GM19467 (cell line): ENCODE measurements at regions not wholly inside any gene's neighbourhood (a gene's known extent, or its start where the extent isn't known, plus 50 kb on each side); places are given as distances from the start of the nearest gene placed in this dataset.

Experiments used
- ATAC-seq: cut with Tn5 transposase; IDR thresholded peaks from one replicate; pipeline ENCODE4 v1.9.1; 2021; ENCODE audit warnings: mild to moderate bottlenecking, moderate library complexity; ENCODE audit not compliant: unreplicated experiment

DNA sequence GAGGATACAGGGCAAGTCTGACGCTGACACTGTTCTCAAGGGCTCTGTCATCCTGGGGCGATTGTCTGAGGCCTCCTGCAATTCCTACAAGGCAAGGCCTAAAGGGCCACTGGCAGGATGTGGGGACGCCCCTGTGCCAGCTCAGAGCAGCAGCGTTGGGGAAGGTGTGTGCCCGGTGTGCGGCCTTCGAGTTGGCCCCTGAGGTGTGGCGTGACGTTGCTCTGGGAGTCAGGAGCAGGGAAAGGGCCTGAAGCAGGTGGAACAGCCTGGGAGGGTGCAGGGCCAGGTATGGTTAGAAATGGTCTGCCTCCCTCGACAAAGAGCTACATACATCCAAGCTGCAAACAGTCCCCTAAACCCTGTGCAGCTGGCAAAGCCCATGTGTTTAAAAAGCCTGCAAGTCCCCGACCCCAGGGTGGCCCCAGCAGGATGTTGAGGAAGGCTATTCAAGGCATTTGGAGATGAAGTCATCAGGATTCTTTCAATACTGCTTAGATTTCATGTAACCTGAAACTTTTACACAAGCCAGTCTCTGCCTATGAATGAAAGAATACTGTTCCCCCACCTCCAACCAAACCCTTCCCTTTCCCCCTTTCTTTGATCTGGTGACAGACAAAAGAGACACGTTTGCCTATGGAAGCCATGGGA, 142.5 kb upstream of the TNS3 start:
- ATAC-seq = no peak

DNA sequence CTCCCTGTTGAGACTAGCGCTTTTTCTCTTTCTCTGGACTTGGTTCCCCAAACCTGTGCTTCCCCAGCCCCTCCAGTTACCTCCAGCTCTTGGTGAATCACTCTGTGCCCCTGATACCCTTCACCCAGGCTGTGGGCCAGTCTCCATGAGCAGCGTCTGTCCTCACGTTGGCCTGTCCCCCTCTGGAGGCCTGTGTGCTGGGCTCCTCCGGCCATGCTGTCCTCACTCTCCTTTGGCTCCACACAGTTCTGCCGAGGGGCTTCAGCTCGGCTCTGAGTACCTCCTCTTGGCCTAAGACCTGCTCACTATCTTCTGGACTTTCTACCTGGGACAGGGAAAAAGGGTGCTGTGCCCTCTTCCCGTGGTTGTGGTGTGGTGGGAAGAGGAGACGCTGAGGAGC, 140.2 kb upstream of the TNS3 start:
- no peak for ATAC-seq

DNA sequence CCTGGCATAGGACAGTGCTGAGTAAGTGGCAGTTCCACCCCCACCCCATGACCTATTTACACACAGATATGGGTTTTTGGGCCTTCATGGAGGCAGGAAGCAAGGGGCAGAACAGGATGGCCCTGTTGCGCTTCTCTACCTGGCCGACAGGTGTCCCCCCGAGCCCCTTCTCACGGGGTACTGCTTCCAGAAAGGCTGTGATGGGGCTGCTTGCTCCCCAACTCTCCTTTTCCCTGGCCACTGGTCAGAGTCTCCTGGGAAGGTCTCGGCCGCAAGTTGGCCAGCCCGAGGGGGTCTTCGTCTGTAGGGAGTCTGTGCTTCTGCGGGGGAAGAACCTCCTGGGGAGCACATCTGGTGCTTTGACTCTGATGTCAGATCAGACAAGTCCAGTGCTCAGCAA, 139.8 kb upstream of the TNS3 start:
- ATAC-seq = no peak

DNA sequence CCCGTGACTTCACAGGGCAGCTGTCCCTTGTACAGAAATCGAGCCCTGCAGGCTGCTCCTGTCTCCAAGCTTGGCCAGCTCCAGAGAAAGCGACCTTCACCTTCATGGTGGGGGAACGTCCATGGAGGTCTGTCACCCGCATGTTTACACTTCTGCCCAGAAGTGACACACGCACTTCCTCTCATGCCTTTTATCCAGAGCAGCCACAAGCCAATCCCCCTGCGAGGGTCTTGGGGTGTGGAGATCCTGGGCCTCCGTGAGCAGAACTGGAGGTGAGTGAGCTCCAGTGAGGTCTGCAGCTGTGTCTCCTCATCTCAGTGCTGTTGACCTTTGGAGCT, 139.0 kb upstream of the TNS3 start:
- no peak for ATAC-seq

DNA sequence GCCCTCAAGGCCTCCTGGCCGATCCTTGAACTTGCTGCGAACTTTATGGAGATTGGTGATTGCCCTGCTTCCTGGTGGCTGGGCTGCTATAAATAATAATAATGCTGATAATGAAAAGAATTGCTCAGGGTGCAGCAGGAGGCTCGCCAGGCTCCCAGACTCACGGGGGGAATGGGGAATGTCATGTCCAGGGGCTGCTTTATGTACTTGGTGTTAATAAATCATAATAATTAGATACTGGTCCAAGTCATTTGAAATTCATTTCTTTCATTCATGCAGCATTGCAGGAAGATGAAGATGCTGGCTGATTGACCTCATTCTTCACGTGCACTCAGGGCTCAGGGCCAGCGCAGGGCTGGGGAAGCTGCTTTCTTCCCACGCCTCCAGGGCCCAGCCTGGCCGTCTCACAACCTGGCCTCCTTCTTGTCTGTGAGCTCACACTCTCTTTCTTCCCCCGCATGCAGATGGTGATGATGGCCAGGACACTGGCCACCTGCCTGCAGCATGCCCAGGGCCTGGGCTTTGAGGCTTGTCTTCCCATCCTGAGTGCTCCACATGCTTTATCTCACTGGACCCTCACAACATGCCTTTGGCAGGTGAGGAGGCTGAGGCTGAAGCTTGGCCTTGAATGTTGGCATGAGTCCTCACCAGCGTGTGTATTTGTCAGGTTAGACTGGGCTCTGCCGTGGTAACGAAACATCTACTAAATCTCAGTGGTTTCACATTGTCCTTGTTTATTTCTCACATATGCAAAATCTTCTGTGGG, 138.4 kb upstream of the TNS3 start:
- peak; percentile 73 for ATAC-seq

DNA sequence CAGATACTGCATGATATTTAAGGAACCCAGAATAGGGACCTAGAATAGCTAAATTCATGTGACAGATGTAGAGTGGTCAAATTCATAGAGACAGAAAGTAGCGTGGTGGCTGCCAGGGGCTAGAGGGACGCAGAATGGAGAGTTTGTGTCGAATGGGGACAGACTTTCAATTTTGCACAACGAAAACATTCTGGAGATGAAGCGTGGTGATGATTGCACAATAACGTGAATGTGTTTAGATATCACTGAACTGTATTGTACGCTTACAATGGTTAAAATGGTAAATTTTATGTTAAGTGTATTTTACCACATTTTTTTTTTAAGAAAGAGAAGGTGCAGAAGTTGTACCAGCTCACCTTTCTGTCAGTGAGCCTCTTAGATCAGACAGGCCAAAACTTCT, 137.8 kb upstream of the TNS3 start:
- no peak for ATAC-seq

DNA sequence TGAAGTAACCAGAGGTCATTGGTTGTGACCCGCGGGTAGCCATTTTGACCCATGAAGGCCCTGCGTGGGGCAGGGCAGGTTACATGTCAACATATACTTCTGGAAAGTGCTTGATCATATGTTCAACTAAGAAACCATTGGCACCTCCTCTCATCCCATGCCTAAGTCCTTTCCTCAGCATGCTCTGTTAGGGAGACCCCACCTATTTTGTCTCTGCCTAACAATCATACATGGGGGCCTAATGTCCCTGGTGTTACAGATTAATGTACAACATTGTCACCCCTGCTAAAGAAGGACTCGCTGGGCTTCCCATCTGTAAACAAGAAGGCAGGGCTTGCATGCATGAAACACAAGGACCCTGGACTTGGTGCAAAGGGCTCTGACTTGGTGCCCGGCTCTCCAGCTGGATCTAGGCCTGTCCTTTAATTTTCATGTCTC, 133.7 kb upstream of the TNS3 start:
- peak; percentile 16 for ATAC-seq

DNA sequence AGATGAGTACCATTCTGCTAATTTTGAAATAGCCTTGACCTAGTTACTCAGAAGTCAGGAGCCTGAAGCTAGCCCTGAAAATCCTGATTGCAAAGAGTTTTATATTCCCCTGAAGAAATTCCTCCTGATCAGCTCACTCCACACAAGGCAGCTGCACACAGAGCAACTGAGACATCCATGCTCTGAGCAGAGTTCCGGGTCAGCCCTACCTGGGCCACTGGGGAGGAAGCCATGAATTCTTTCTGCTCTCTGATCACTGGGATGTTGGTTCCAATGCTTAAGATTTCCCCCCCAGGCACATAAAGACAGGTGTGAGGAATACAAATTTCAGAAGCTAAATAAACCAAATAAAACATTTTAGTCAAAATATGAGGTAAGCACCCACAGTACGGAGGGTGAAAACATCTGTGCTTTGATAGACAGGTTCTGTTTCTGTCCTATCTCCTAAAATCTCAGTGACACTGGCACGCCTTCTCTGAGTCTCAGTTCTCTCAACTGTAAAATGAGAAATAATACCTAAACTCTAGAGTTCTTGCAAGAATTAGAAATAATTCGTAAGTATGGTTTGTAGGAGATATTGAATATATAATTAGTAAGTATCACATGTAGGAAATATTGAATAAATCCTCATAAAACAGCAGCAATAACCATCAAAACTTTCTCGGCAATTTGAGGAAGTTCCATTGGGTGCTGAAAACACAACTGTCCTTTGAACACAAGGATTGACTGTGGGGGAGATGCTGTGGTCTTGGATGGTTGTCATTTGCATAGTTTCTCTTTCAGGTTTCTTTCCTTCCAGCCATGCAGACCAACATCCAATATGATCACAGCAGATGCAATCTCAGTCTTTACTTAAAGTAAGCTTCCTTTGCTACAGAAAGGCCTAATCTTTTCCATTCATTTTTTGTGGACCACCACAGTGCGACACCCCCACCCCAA, 133.0 kb upstream of the TNS3 start:
- peak; percentile 89 for ATAC-seq

DNA sequence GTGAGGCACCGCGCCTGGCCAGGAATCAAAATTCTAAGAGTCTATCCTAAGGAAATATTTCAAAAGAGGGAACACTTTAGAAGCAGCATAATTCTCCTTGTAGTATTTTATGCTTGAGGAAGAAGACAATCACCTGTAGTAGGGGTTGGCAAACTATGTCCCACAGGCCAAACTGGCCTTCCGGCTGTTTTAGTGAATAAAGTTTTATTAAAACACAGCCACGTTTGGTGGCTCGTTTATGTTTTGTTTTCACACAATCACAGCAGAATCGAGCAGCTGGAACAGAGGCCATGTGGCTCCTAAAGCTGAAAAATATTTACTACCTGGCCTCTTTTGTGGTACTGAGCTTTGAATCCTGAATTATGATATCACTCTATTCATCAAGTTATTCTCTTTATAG, 131.7 kb upstream of the TNS3 start:
- ATAC-seq = no peak

DNA sequence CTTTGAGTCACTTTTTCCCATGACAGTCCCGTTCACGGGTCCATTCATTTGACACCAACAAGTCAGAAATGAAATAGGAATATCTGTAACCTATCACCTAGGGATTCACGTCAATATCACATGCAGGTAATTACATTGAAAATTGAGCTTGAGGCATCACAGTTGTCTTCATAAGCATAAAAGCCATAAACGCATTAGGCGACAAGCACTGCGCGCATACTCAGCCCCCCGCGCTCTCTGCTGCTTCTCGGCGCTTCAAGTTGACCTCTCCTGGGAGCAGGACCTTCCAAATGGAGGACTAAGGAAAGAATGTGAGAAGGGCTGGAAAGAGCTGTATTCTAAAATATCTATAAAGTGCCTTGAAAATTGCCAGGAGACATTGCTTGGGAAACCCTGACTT, 130.5 kb upstream of the TNS3 start:
- no peak for ATAC-seq

DNA sequence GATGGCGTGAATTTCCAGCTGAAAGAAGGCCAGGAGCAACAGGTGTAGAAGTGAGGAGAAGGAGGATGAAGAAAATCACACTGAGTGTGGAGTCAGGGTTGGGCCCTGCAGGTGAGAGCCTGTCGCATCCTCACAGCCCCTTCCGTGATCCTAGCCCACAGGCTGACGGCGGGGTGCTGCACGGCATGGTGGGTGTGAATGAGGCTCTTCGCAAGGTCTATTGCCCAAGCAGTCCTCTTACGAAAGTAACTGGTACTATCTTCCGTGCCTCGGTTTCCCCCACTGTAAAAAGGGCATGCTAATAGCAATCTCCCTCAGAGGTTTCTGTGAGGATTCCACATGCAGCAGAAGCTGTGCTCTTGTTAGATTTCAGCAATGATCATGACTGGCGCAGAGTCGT, 129.9 kb upstream of the TNS3 start:
- no peak for ATAC-seq

DNA sequence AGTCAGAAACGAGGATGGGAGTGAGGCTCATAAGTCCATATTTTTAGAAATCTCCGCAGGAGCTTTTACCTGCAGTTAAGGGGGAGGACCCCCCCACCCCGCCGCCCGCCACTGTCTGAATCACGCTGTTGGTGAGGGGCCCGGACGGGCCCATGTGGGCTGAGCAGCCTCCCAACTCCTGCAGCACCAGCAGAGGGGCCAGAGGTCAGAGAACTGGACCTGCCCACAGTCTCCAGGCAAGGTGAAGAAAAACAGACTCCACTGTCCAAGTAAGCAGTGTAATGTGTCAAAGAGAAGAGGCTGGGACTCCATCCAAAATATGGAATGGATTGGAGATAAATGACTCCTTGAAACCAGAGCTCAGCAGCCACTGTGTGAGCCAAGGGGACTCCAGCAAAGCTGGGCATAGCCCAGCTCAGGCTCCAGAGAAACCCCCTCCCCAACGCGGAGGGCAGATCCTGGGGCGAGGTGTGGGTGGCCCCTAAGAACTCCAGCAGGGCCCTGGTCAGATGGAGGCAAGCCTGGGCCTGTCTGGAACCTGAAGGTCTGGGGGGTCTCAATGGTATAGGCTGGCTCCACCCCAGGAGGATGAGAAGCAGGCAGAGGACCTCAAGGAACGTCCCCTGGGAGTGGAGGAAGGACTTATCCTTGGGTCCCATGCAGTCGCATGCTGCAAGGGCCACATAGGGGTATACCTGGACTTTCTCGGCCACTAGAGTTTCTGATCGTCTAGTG, 128.5 kb upstream of the TNS3 start:
- no peak for ATAC-seq

DNA sequence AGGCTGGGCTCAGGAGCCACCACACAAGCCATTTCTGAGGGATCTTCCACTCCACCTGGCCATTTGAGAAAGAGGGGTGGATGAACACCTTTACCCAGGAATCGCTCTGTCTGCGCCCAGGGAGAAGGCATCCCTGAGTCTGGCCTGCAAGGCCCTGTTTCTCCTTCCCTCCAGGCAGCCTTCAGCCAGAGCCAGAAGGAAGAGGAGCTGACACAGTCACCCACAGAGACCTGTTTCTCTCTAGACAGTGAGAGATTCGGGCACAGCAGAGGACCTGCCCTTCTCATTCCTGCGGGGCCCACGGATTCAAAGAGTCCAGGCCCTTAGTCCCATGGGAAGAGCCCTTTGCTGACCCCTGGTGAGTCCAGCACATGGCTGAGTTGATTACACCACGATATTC, 127.5 kb upstream of the TNS3 start:
- no peak for ATAC-seq

DNA sequence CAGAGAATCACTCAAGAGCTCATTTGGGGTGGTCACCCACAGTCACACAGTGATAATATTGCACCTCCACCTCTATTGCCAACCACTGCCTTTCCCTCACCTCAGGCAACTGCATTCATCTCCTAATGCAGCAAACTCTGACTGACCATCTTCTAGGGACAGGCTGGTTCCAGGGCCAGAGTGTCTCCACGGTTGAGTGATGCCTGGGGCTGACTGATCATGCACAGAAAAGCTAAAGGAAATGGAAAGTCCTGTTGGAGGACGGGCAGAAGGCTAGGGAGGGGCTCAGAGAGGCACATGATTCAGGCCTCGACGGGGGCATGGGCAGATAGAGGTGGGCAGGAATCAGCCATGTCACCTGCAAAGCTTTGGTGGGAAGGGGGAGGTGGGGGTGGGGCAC, 127.1 kb upstream of the TNS3 start:
- ATAC-seq = no peak

DNA sequence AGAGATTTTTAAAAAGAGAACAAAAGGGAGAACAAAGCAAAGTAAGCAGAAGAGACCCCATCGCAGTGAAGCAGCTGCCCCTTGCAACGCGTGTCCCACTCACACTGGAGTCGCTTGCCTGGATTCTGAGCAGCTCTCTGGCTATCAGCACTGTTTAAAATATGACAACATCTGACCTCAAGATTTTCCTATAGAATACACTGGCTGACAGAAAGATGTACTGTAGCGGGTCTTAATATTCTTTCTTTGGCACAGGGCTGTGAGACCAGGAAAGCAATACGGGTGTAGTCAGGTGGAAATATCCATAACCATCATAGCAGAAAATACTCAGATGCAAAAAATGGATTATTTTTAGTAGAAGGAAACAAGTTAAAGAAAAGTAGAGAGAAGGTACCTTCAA, 125.7 kb upstream of the TNS3 start:
- no peak for ATAC-seq

DNA sequence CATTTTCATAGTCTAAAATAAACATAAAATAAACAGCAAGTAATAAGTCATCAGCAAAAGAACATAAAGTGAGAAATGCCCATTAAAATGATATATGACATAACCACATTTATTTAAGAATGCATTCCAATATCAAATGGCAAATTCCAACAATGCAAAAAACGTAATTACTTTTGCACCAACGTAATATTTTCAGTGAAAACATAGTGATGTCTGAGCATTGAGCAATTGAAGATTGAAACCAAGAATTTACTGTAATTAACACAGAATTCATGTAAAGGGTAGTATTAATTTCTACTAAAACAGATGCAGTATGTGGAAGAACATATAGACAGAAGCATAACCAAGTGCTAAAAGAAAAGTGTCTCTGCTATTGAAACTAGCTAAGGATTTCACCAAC, 123.0 kb upstream of the TNS3 start:
- ATAC-seq = no peak

DNA sequence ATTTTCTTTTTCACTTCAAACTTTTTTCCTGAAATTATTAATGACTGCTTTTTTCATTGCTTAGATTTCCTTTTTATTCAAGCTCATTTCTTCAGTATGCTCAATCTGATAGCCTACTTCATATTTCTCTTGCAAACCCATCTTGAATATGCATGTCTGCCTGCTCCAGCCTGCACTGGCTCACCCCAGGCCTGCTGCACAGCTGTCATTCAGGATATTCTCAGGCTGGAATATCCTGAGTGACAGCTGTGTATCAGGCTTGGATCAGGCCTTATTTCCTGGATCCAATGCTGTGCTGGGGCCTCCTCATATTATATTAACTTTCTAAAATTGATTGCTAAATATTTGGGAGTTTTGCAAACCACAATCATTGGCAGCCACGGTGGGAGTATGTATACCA, 120.2 kb upstream of the TNS3 start:
- ATAC-seq = no peak

DNA sequence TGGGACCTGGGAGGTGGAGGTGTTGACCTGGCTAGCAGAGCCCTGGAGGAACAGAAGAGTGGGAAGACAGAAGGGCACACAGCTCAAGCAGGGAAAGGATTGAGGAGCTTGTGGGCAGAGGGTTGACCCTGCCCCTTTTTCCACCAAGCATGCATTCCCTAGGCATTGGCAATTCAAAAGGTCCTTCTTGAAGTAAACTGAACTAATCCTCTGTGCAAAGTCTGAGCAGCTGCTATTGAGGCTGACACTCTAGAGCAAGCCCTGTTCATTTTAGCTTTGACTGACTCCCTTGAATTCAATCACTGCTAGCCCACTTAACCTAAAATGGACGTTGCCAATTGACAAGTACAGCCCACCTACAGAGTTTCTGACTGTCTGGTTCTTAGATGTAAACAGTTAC, 116.5 kb upstream of the TNS3 start:
- ATAC-seq = no peak

DNA sequence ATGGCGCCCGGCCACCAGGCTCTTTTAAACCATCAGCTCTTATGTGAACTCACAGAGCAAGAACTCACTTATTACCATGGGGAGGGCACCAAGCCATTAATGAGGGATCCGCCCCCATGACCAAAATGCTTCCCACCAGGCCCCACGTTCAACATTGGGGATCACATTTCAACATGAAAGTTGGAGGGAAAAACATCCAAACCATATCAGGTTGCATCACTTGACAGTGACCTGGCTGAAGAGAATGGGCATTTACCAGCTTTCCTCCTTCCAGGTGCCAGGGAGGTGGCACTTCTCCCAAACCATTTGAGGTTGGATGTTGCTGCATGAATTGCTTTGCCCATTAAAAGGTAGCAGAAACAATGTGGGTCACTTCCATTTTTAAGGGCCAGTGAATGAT, 115.6 kb upstream of the TNS3 start:
- ATAC-seq = no peak

DNA sequence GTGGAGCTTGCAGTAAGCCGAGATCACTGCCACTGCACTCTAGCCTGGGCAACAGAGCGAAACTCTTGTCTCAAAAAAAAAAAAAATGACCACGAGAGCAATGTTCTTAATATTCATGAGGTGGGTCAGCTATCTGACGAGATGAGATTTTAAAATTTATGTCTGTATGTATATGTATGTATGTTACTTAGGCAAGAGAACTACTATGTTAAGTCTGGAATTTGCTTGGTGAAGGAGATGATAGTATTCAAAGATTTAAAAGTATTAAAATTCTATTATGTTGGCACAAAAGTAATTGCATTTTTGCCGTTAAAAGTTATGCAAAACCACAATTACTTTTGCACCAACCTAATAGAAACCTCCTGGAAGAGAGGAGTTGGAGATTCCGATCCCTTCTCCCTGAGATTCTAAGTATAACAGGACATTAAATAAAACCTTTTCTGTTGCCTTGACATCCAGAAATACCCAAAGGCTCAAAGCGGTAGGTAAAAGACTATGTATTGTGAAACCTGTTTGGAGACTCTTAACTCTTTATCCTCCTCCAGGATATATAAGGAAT, 114.3 kb upstream of the TNS3 start:
- no peak for ATAC-seq

DNA sequence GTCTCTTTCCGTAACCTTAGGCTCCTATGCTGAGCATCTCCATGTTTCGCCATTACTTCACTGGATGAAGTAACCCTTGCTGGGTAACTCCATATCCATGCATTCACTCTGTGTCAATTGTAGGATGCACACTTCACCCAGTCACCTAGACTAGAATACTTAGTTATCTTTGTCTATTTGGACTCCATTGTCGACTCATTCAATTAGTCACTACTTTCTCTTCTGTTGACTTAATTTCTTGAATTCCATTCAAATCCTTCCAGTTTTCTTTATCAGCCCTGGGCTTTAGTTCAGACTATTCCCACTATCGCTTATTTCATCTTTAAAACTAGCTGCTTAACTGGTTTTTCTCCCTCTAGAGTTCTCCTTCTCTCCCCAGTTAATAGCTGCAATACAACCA, 111.3 kb upstream of the TNS3 start:
- no peak for ATAC-seq
